H1 (cell line): ENCODE measurements at regions not wholly inside any gene's neighbourhood (a gene's known extent, or its start where the extent isn't known, plus 50 kb on each side); places are given as distances from the start of the nearest gene placed in this dataset.

ENCODE experiments used
- CTCF ChIA-PET: fragments of 300-600 bp; sonication (Branson Sonifier 250); formaldehyde crosslinking; loops from one replicate; lab custom pipeline; 2021; ENCODE audit not compliant: partially characterized antibody; lab: Charles Lee
- POLR2A ChIA-PET: fragments of 300-600 bp; sonication (Branson Sonifier 250); formaldehyde crosslinking; loops from one replicate; lab custom pipeline; 2021; ENCODE audit warnings: inconsistent platforms; ENCODE audit not compliant: partially characterized antibody; lab: Charles Lee
- DNase-seq, 2 experiments: peaks; one replicate each; pipeline versions ENCODE4 v3.0.0 to v3.0.0-alpha.2; 2010 to 2022; ENCODE audit warnings: low spot score in 2 of 2, low read depth in 1 of 2, mixed read lengths in 1 of 2
- FAIRE-seq: peaks from 2 replicates; lab custom pipeline; 2011; peaks lifted over from hg19 to GRCh38; lab: Jason Lieb, UNC
- H2AFZ ChIP-seq: 2 replicates; pipeline ENCODE4 v1.8.1; 2012; ENCODE audit warnings: low read length, inconsistent platforms
- H2AK5ac ChIP-seq: 2 replicates; pipeline ENCODE4 v1.6.1; 2013; ENCODE audit warnings: low read depth, low read length
- H2BK120ac ChIP-seq: replicated peaks from 2 replicates; pipeline ENCODE3; 2013; ENCODE audit warnings: low read depth, low read length, inconsistent platforms
- H2BK12ac ChIP-seq: 2 replicates; pipeline ENCODE4 v1.6.1; 2013; ENCODE audit warnings: low read depth, low read length
- H2BK15ac ChIP-seq: 2 replicates; pipeline ENCODE4 v1.6.1; 2013; ENCODE audit warnings: low read length
- H2BK20ac ChIP-seq: 2 replicates; pipeline ENCODE4 v1.6.1; 2013; ENCODE audit warnings: low read length
- H2BK5ac ChIP-seq: 2 replicates; pipeline ENCODE4 v1.6.1; 2013; ENCODE audit warnings: low read depth, low read length
- H3K14ac ChIP-seq: 2 replicates; pipeline ENCODE4 v1.6.1; 2013; ENCODE audit warnings: inconsistent platforms; ENCODE audit not compliant: insufficient read length
- H3K18ac ChIP-seq: 2 replicates; pipeline ENCODE4 v1.6.1; 2013; ENCODE audit warnings: low read length; ENCODE audit errors: extremely low read depth
- H3K23ac ChIP-seq: 2 replicates; pipeline ENCODE4 v1.6.1; 2013; ENCODE audit warnings: inconsistent platforms; ENCODE audit not compliant: insufficient read length
- H3K23me2 ChIP-seq: 2 replicates; pipeline ENCODE4 v1.6.1; 2013; ENCODE audit warnings: low read depth, low read length
- H3K27ac ChIP-seq: 2 replicates; pipeline ENCODE4 v1.6.1; 2011; ENCODE audit warnings: low read depth, low read length, inconsistent platforms
- H3K27me3 ChIP-seq, 4 experiments: replicated peaks in 1 of 4; 1 replicate in 1 of 4; 2 replicates in 3 of 4; pipeline versions ENCODE4 v1.6.1 to v1.8.1; 2011 to 2013; ENCODE audit warnings: low read length in 3 of 4, mild to moderate bottlenecking in 3 of 4, inconsistent platforms in 2 of 4, mixed read lengths in 2 of 4, moderate library complexity in 1 of 4; ENCODE audit not compliant: control insufficient read depth in 3 of 4, insufficient read depth in 3 of 4; ENCODE audit errors: extremely low read depth in 1 of 4
- H3K36me3 ChIP-seq, 4 experiments: 2 replicates each; pipeline versions ENCODE4 v1.6.1 to v1.8.1; 2011 to 2013; ENCODE audit warnings: mild to moderate bottlenecking in 4 of 4, low read length in 3 of 4, moderate library complexity in 2 of 4, control low read depth in 1 of 4, inconsistent platforms in 1 of 4; ENCODE audit not compliant: insufficient read depth in 4 of 4, control insufficient read depth in 2 of 4
- H3K4ac ChIP-seq: replicated peaks from 2 replicates; pipeline ENCODE3; 2013; ENCODE audit warnings: low read length, low read depth, mixed read lengths, inconsistent platforms; ENCODE audit not compliant: insufficient read length
- H3K4me1 ChIP-seq, 4 experiments: replicated peaks in 1 of 4; 1 replicate in 1 of 4; 2 replicates in 3 of 4; pipeline versions ENCODE4 v1.6.1 to v1.8.1; 2011 to 2013; ENCODE audit warnings: low read length in 3 of 4, inconsistent platforms in 2 of 4, mixed read lengths in 1 of 4; ENCODE audit not compliant: insufficient read depth in 4 of 4, control insufficient read depth in 3 of 4
- H3K4me2 ChIP-seq, 2 experiments: 2 replicates each; pipeline versions ENCODE4 v1.6.1 to v1.8.1; 2011 to 2013; ENCODE audit warnings: low read depth in 2 of 2, low read length in 2 of 2, control low read depth in 1 of 2, inconsistent platforms in 1 of 2, mild to moderate bottlenecking in 1 of 2; ENCODE audit not compliant: insufficient read depth in 1 of 2
- H3K4me3 ChIP-seq, 4 experiments: fragments of 200-600, 300-600 bp in 1 of 4; sonication (generic), shearing (Covaris generic), sonication (Bioruptor Twin) in 1 of 4; 2 replicates each; pipeline versions ENCODE4 v1.5.1 to v1.8.1; 2011 to 2016; ENCODE audit warnings: low read length in 4 of 4, low read depth in 3 of 4, control low read depth in 2 of 4, inconsistent platforms in 2 of 4, mild to moderate bottlenecking in 2 of 4, mixed read lengths in 1 of 4, moderate library complexity in 1 of 4; ENCODE audit not compliant: insufficient read depth in 2 of 4; ENCODE audit errors: extremely low read depth in 1 of 4
- H3K56ac ChIP-seq: replicated peaks from 2 replicates; pipeline ENCODE3; 2013; ENCODE audit warnings: low read depth, mild to moderate bottlenecking, mixed read lengths, low read length, inconsistent platforms; ENCODE audit not compliant: insufficient read length
- H3K79me1 ChIP-seq: 2 replicates; pipeline ENCODE4 v1.6.1; 2013; ENCODE audit warnings: low read depth, low read length, control low read depth
- H3K79me2 ChIP-seq, 2 experiments: 2 replicates each; pipeline versions ENCODE4 v1.6.1 to v1.8.1; 2012 to 2013; ENCODE audit warnings: low read length in 2 of 2, mild to moderate bottlenecking in 2 of 2, inconsistent platforms in 1 of 2; ENCODE audit not compliant: insufficient read depth in 2 of 2, control insufficient read depth in 1 of 2
- H3K9ac ChIP-seq, 4 experiments: replicated peaks in 1 of 4; 1 replicate in 1 of 4; 2 replicates in 3 of 4; pipeline versions ENCODE4 v1.6.1 to v1.8.1; 2011 to 2013; ENCODE audit warnings: low read depth in 3 of 4, low read length in 3 of 4, control low read depth in 2 of 4, mild to moderate bottlenecking in 2 of 4, moderate library complexity in 2 of 4, inconsistent platforms in 1 of 4; ENCODE audit errors: extremely low read depth in 1 of 4
- H3K9me3 ChIP-seq, 2 experiments: 2 replicates each; pipeline versions ENCODE4 v1.6.1 to v1.8.1; 2012 to 2013; ENCODE audit warnings: mild to moderate bottlenecking in 2 of 2, moderate library complexity in 2 of 2, control low read depth in 1 of 2, inconsistent platforms in 1 of 2, low read depth in 1 of 2, low read length in 1 of 2, mixed read lengths in 1 of 2; ENCODE audit not compliant: insufficient read depth in 2 of 2
- H4K20me1 ChIP-seq, 2 experiments: replicated peaks in 1 of 2; 2 replicates each; pipeline versions ENCODE3 to v1.8.1; 2011 to 2013; ENCODE audit warnings: inconsistent platforms in 2 of 2, low read length in 2 of 2, mild to moderate bottlenecking in 1 of 2; ENCODE audit not compliant: insufficient read depth in 2 of 2, control insufficient read depth in 1 of 2
- H4K5ac ChIP-seq: 2 replicates; pipeline ENCODE4 v1.6.1; 2013; ENCODE audit warnings: low read length, low read depth, mixed read lengths, inconsistent platforms; ENCODE audit not compliant: insufficient read length
- H4K8ac ChIP-seq: 2 replicates; pipeline ENCODE4 v1.8.0; 2013; ENCODE audit warnings: mild to moderate bottlenecking, moderate library complexity, low read length, inconsistent platforms; ENCODE audit not compliant: insufficient read depth; ENCODE audit errors: extremely low read depth
- H4K91ac ChIP-seq: replicated peaks from 2 replicates; pipeline ENCODE3; 2013; ENCODE audit warnings: low read length, mixed read lengths, inconsistent platforms; ENCODE audit not compliant: insufficient read length
- BRCA1 ChIP-seq: IDR thresholded peaks from 2 replicates; pipeline ENCODE4 v1.6.1; 2012; ENCODE audit warnings: low read depth, low read length, improper control_type of control experiment
- CBX8 ChIP-seq: fragments of 300-800, 300-1000 bp; sonication (generic); IDR thresholded peaks from 2 replicates; pipeline ENCODE4 v1.7.1; 2016; ENCODE audit warnings: low read depth, low read length, borderline replicate concordance
- CEBPB ChIP-seq: IDR thresholded peaks from 2 replicates; pipeline ENCODE4 v1.6.1; 2012; ENCODE audit warnings: low read depth, low read length
- EP300 ChIP-seq, 2 experiments: IDR thresholded peaks; 1 replicate in 1 of 2; 2 replicates in 1 of 2; pipeline ENCODE4 v1.6.1; 2011 to 2012; ENCODE audit warnings: low read depth in 2 of 2, low read length in 2 of 2, mild to moderate bottlenecking in 2 of 2, borderline replicate concordance in 1 of 2, inconsistent platforms in 1 of 2, moderate library complexity in 1 of 2
- FOSL1 ChIP-seq: IDR thresholded peaks from 2 replicates; pipeline ENCODE4 v1.6.1; 2011; ENCODE audit warnings: mild to moderate bottlenecking, low read depth, low read length, moderate library complexity; ENCODE audit not compliant: insufficient read depth
- KDM1A ChIP-seq: fragments of 200-600, 300-600 bp; sonication (generic); IDR thresholded peaks from 2 replicates; pipeline ENCODE4 v1.7.1; 2016; ENCODE audit warnings: mild to moderate bottlenecking, low read length, borderline replicate concordance
- POU5F1 ChIP-seq: IDR thresholded peaks from 2 replicates; pipeline ENCODE4 v1.6.1; 2011; ENCODE audit warnings: low read depth, mild to moderate bottlenecking, low read length, moderate library complexity
- SIRT6 ChIP-seq: IDR thresholded peaks from one replicate; pipeline ENCODE4 v1.7.1; 2012; ENCODE audit warnings: low read length, inconsistent platforms
- SIX5 ChIP-seq: IDR thresholded peaks from 2 replicates; pipeline ENCODE4 v1.6.1; 2011; ENCODE audit warnings: mild to moderate bottlenecking, low read depth, low read length
- SP4 ChIP-seq: IDR thresholded peaks from 2 replicates; pipeline ENCODE4 v1.6.1; 2012; ENCODE audit warnings: low read length, inconsistent platforms
- SRF ChIP-seq: IDR thresholded peaks from 2 replicates; pipeline ENCODE4 v1.6.1; 2011; ENCODE audit warnings: mild to moderate bottlenecking, low read depth, low read length, moderate library complexity
- TBP ChIP-seq: IDR thresholded peaks from 2 replicates; pipeline ENCODE4 v1.6.1; 2011; ENCODE audit warnings: low read depth, low read length, improper control_type of control experiment
- YY1 ChIP-seq: IDR thresholded peaks from 2 replicates; pipeline ENCODE4 v1.6.1; 2011; ENCODE audit warnings: low read depth, mild to moderate bottlenecking, low read length
- WGBS, 2 experiments: shearing (Covaris generic) in 1 of 2; methylation state at CpG; one replicate each; pipeline versions ENCODE4 v1.1.6 to v1.1.7; 2013 to 2015; ENCODE audit warnings: low lambda C conversion rate in 2 of 2, mixed read lengths in 2 of 2, inconsistent platforms in 1 of 2, low coverage in 1 of 2, missing lambda C conversion rate in 1 of 2; ENCODE audit not compliant: insufficient replicate concordance in 2 of 2, insufficient coverage in 1 of 2, insufficient read length in 1 of 2; ENCODE audit errors: extremely low coverage in 1 of 2, missing lambda C conversion rate in 1 of 2; 5-methylcytosine and 5-hydroxymethylcytosine counted together
- TF ChIP-seq, protein P1 (sequence below): IDR thresholded peaks from 2 replicates; pipeline ENCODE4 v1.6.1; 2012; ENCODE audit warnings: low read length, inconsistent platforms

DNA sequence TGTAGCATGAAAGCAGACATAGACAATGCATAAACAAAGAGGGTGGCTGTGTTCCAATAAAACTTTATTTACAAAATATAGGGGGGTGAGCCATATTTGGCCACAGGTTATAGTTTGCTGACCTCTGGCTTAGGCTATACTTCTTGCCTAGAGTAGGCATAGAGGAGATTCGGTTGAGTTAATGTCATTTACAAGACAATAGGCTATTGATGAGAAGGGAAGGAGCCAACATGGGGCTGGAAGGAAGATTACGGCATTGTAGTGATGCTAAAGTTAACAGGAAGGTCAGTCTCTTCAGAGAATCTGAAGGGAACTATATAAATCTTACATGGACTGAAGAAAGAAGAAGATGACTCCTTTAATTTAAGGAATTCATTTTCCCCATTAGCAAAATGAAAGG is 463.5 kb downstream of the HTR7 start:
- H2AFZ ChIP-seq, result 0 out of 2 replicates have a peak overlapping the region, but pooled peaks have one; percentile 51
- no peak overlapping the region for H2BK15ac ChIP-seq
- H3K4ac ChIP-seq, result no peak overlapping the region
- no peak overlapping the region for H3K18ac ChIP-seq
- no peak overlapping the region for H4K8ac ChIP-seq
- WGBS, 2 experiments, result 23% methylated on average over 2 of the region's 2 CpGs; no CpG with 5 or more reads in 1 of the 2 experiments
- peaks cover 0 to 11% (median 3%) of the 10 kb centered on the region in 4 experiments; a peak in 4 of 7 replicates for H3K4me1 ChIP-seq
- H4K20me1 ChIP-seq, result no peaks in the 10 kb centered on the region
- no peak overlapping the region for H2BK120ac ChIP-seq
- H3K56ac ChIP-seq, result no peak overlapping the region
- H3K27ac ChIP-seq, result no peak overlapping the region
- no peak overlapping the region for H3K9ac ChIP-seq
- no peak overlapping the region for H2AK5ac ChIP-seq
- no peak for DNase-seq
- no peaks in the 10 kb centered on the region for H3K9me3 ChIP-seq
- peak; percentile 79 for FAIRE-seq
- no peak overlapping the region for H3K4me3 ChIP-seq
- H4K91ac ChIP-seq, result no peak overlapping the region
- no peak overlapping the region; a peak in 1 of 4 replicates for H3K4me2 ChIP-seq
- ChIA-PET CTCF (interaction anchor here (0.9 kb wide), 1 partner anchor 131 kb away, joined by 3 read pairs; no protein-coding TSS in a partner anchor), POLR2A (no interaction called here)
- no peak overlapping the region for H2BK12ac ChIP-seq
- H3K23me2 ChIP-seq, result no peaks in the 10 kb centered on the region
- H3K79me1 ChIP-seq, result no peaks in the 10 kb centered on the region
- no peak overlapping the region for H3K23ac ChIP-seq
- H3K36me3 ChIP-seq, result no peaks in the 10 kb centered on the region
- no peak overlapping the region for H2BK20ac ChIP-seq
- no peak overlapping the region for H4K5ac ChIP-seq
- H3K79me2 ChIP-seq, result no peaks in the 10 kb centered on the region
- no peaks in the 10 kb centered on the region for H3K27me3 ChIP-seq
- no peak overlapping the region for H2BK5ac ChIP-seq
- no peak overlapping the region for H3K14ac ChIP-seq
- TF ChIP-seq TBP (no peak), KDM1A (no peak), CBX8 (no peak), FOSL1 (no peak), BRCA1 (no peak), YY1 (no peak), SIRT6 (no peak), CEBPB (no peak), POU5F1 (no peak), SRF (peak; percentile 23; the same call in 1 of the 2 replicates), EP300 (IDR thresholded peaks at IDR 0.05; ENCODE audit: borderline replicate concordance in 1 of 2, low read depth in 2 of 2, low read length in 2 of 2) (no peak), SIX5 (no peak), SP4 (no peak)
- TF ChIP-seq, protein P1, sequence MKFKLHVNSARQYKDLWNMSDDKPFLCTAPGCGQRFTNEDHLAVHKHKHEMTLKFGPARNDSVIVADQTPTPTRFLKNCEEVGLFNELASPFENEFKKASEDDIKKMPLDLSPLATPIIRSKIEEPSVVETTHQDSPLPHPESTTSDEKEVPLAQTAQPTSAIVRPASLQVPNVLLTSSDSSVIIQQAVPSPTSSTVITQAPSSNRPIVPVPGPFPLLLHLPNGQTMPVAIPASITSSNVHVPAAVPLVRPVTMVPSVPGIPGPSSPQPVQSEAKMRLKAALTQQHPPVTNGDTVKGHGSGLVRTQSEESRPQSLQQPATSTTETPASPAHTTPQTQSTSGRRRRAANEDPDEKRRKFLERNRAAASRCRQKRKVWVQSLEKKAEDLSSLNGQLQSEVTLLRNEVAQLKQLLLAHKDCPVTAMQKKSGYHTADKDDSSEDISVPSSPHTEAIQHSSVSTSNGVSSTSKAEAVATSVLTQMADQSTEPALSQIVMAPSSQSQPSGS, result no peak
